C4-2B (cell line): ENCODE measurements at regions not wholly inside any gene's neighbourhood (a gene's known extent, or its start where the extent isn't known, plus 50 kb on each side); places are given as distances from the start of the nearest gene placed in this dataset.

Experiments
- ZFX ChIP-seq: fragments of 450-650 bp; IDR thresholded peaks from 2 replicates; pipeline ENCODE4 v1.6.1; 2017
- TF ChIP-seq, protein P1 (sequence below): fragments of 450-650 bp; conservative IDR thresholded peaks from 2 replicates; pipeline ENCODE4 v1.5.1; 2017; ENCODE audit warnings: mild to moderate bottlenecking

- TF ChIP-seq, protein P1, sequence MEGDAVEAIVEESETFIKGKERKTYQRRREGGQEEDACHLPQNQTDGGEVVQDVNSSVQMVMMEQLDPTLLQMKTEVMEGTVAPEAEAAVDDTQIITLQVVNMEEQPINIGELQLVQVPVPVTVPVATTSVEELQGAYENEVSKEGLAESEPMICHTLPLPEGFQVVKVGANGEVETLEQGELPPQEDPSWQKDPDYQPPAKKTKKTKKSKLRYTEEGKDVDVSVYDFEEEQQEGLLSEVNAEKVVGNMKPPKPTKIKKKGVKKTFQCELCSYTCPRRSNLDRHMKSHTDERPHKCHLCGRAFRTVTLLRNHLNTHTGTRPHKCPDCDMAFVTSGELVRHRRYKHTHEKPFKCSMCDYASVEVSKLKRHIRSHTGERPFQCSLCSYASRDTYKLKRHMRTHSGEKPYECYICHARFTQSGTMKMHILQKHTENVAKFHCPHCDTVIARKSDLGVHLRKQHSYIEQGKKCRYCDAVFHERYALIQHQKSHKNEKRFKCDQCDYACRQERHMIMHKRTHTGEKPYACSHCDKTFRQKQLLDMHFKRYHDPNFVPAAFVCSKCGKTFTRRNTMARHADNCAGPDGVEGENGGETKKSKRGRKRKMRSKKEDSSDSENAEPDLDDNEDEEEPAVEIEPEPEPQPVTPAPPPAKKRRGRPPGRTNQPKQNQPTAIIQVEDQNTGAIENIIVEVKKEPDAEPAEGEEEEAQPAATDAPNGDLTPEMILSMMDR = no peak
- no peak for TF ChIP-seq ZFX
Measured at GRCh38 chr10:123580426-123580825, 85.7 kb upstream of the GPR26 start.
